Islet of Langerhans (tissue), 1 donor: ENCODE measurements at regions not wholly inside any gene's neighbourhood (a gene's known extent, or its start where the extent isn't known, plus 50 kb on each side); places are given as distances from the start of the nearest gene placed in this dataset.
"Not testable (repeated sequence)": the region's sequence is repeated elsewhere in the genome, so short reads cannot be mapped to it uniquely, and the experiment has no call there.

Experiments
- FAIRE-seq: peaks from one replicate; lab custom pipeline; 2011; peaks lifted over from hg19 to GRCh38; lab: Jason Lieb, UNC

- no peak for FAIRE-seq
Measured at GRCh38 chr2:234898534-234899053, 53.2 kb upstream of the SH3BP4 start.

- not testable (repeated sequence) for FAIRE-seq
Measured at GRCh38 chr2:234888442-234888841, 63.4 kb upstream of the SH3BP4 start.

- no peak for FAIRE-seq
Measured at GRCh38 chr2:234887195-234887594, 64.6 kb upstream of the SH3BP4 start.

- no peak for FAIRE-seq
Measured at GRCh38 chr2:234885886-234886285, 65.9 kb upstream of the SH3BP4 start.

GRCh38 chr2:234885118-234885517 lies 66.7 kb upstream of the SH3BP4 start:
- FAIRE-seq = no peak

- FAIRE-seq = no peak
Measured at GRCh38 chr2:234884591-234884990, 67.2 kb upstream of the SH3BP4 start.

GRCh38 chr2:234881413-234882241 lies 70.2 kb upstream of the SH3BP4 start:
- no peak for FAIRE-seq

GRCh38 chr2:234880551-234881211 lies 71.1 kb upstream of the SH3BP4 start:
- FAIRE-seq = no peak

- FAIRE-seq = no peak
Measured at GRCh38 chr2:234879671-234880455, 72.0 kb upstream of the SH3BP4 start.

GRCh38 chr2:234876621-234877020 lies 75.2 kb upstream of the SH3BP4 start:
- FAIRE-seq = not testable (repeated sequence)

GRCh38 chr2:234874347-234875046 lies 77.3 kb upstream of the SH3BP4 start:
- FAIRE-seq = no peak

GRCh38 chr2:234873828-234874173 lies 78.0 kb upstream of the SH3BP4 start:
- FAIRE-seq = no peak

GRCh38 chr2:234873103-234873827 lies 78.6 kb upstream of the SH3BP4 start:
- FAIRE-seq = no peak

GRCh38 chr2:234869969-234870368 lies 81.8 kb upstream of the SH3BP4 start:
- FAIRE-seq = no peak

GRCh38 chr2:234869164-234869563 lies 82.7 kb upstream of the SH3BP4 start:
- FAIRE-seq = no peak

GRCh38 chr2:234867882-234868285 lies 83.9 kb upstream of the SH3BP4 start:
- no peak for FAIRE-seq

- FAIRE-seq = no peak
Measured at GRCh38 chr2:234865586-234865985, 86.2 kb upstream of the SH3BP4 start.

- no peak for FAIRE-seq
Measured at GRCh38 chr2:234865040-234865439, 86.8 kb upstream of the SH3BP4 start.

GRCh38 chr2:234864506-234864905 lies 87.3 kb upstream of the SH3BP4 start:
- FAIRE-seq = no peak

- FAIRE-seq = no peak
Measured at GRCh38 chr2:234863043-234863934, 88.5 kb upstream of the SH3BP4 start.
